Left ventricle myocardium inferior (tissue), 1 donor: ENCODE measurements at regions not wholly inside any gene's neighbourhood (a gene's known extent, or its start where the extent isn't known, plus 50 kb on each side); places are given as distances from the start of the nearest gene placed in this dataset.

Experiments used
- DNase-seq: peaks from one replicate; pipeline ENCODE4 v3.0.0-alpha.2; 2020
- H3K27ac ChIP-seq: fragments of 200-600 bp; replicated peaks from 2 replicates; pipeline ENCODE4 v1.8.0; 2021
- H3K27me3 ChIP-seq: fragments of 200-600 bp; 2 replicates; pipeline ENCODE4 v1.8.0; 2021; ENCODE audit warnings: low read depth
- H3K36me3 ChIP-seq: fragments of 200-600 bp; 2 replicates; pipeline ENCODE4 v1.8.0; 2021
- H3K4me1 ChIP-seq: fragments of 200-600 bp; 2 replicates; pipeline ENCODE4 v1.8.0; 2021
- H3K4me3 ChIP-seq: fragments of 200-600 bp; 2 replicates; pipeline ENCODE4 v1.8.0; 2021; ENCODE audit warnings: mild to moderate bottlenecking, moderate library complexity
- H3K9me3 ChIP-seq: fragments of 200-600 bp; replicated peaks from 2 replicates; pipeline ENCODE4 v1.8.0; 2021
- CTCF ChIP-seq: fragments of 200-600 bp; IDR thresholded peaks from 2 replicates; pipeline ENCODE4 v1.8.0; 2021; ENCODE audit warnings: antibody characterized with exemption, mild to moderate bottlenecking, borderline replicate concordance
- intact Hi-C: fragments of 100-400 bp; cut with micrococcal nuclease; formaldehyde crosslinking; loops from one replicate; pipeline ENCODE4 v1.11.0; 2022
- donor health status: DM: no; HTN: yes; CAD: no; lungs with severe emphysema.

- no peak for TF ChIP-seq CTCF
- DNase-seq = no peak
- no peak overlapping the region for H3K4me3 ChIP-seq
- H3K27me3 ChIP-seq = peaks cover 14% of the 10 kb centered on the region
- H3K36me3 ChIP-seq = no peaks in the 10 kb centered on the region
- no peaks in the 10 kb centered on the region for H3K4me1 ChIP-seq
- no peak overlapping the region for H3K27ac ChIP-seq
- peaks cover 7% of the 10 kb centered on the region for H3K9me3 ChIP-seq
- intact Hi-C loops = no loop called here
Observed at GRCh38 chr17:62186841-62187240, 121.8 kb upstream of the MED13 start.

GRCh38 chr17:62180772-62181171 lies 115.7 kb upstream of the MED13 start:
- Histone ChIP-seq H3K4me1 (no peaks in the 10 kb centered on the region), H3K27ac (no peak overlapping the region), H3K9me3 (peaks cover 30% of the 10 kb centered on the region), H3K4me3 (no peak overlapping the region), H3K27me3 (no peaks in the 10 kb centered on the region), H3K36me3 (no peaks in the 10 kb centered on the region)
- intact Hi-C loops = no loop called here
- no peak for DNase-seq
- TF ChIP-seq CTCF = no peak

GRCh38 chr17:62179525-62180161 lies 114.6 kb upstream of the MED13 start:
- Histone ChIP-seq H3K36me3 (no peaks in the 10 kb centered on the region), H3K27me3 (no peaks in the 10 kb centered on the region), H3K4me3 (no peak overlapping the region), H3K4me1 (no peaks in the 10 kb centered on the region), H3K27ac (no peak overlapping the region), H3K9me3 (peaks cover 30% of the 10 kb centered on the region)
- intact Hi-C loops = no loop called here
- DNase-seq = no peak
- TF ChIP-seq CTCF = no peak

GRCh38 chr17:62178579-62178978 lies 113.5 kb upstream of the MED13 start:
- intact Hi-C loops = no loop called here
- H3K27ac ChIP-seq = no peak overlapping the region
- no peak overlapping the region for H3K4me3 ChIP-seq
- no peaks in the 10 kb centered on the region for H3K36me3 ChIP-seq
- no peaks in the 10 kb centered on the region for H3K4me1 ChIP-seq
- DNase-seq = no peak
- H3K9me3 ChIP-seq = peaks cover 30% of the 10 kb centered on the region
- TF ChIP-seq CTCF = no peak
- no peaks in the 10 kb centered on the region for H3K27me3 ChIP-seq

- no peak for TF ChIP-seq CTCF
- Histone ChIP-seq H3K27me3 (peaks cover 9% of the 10 kb centered on the region), H3K36me3 (no peaks in the 10 kb centered on the region), H3K4me3 (no peak overlapping the region), H3K27ac (no peak overlapping the region), H3K9me3 (no peaks in the 10 kb centered on the region), H3K4me1 (no peaks in the 10 kb centered on the region)
- no peak for DNase-seq
- intact Hi-C loops = no loop called here
Observed at GRCh38 chr17:62172492-62173291, 107.6 kb upstream of the MED13 start.
